ENCODE measurements at regions not wholly inside any gene's neighbourhood (a gene's known extent, or its start where the extent isn't known, plus 50 kb on each side); places are given as distances from the start of the nearest gene placed in this dataset.

- ATAC-seq = no peak
Measured at GRCh38 chr7:41063116-41063515, 639.8 kb downstream of the INHBA start.

- ATAC-seq = no peak
Measured at GRCh38 chr7:41060796-41061195, 642.1 kb downstream of the INHBA start.

GRCh38 chr7:41059796-41060195 lies 643.1 kb downstream of the INHBA start:
- no peak for ATAC-seq

- no peak for ATAC-seq
Measured at GRCh38 chr7:41058986-41059741, 643.7 kb downstream of the INHBA start.

GRCh38 chr7:41054960-41055661 lies 647.8 kb downstream of the INHBA start:
- no peak for ATAC-seq

- no peak for ATAC-seq
Measured at GRCh38 chr7:41053820-41054219, 649.1 kb downstream of the INHBA start.

GRCh38 chr7:41052736-41053135 lies 650.2 kb downstream of the INHBA start:
- ATAC-seq = no peak

GRCh38 chr7:41052201-41052600 lies 650.7 kb downstream of the INHBA start:
- ATAC-seq = no peak

GRCh38 chr7:41051535-41051934 lies 651.4 kb downstream of the INHBA start:
- ATAC-seq = no peak

- ATAC-seq = no peak
Measured at GRCh38 chr7:41051062-41051461, 651.8 kb downstream of the INHBA start.

GRCh38 chr7:41048771-41049170 lies 654.1 kb downstream of the INHBA start:
- no peak for ATAC-seq

GRCh38 chr7:41047789-41048191 lies 655.1 kb downstream of the INHBA start:
- no peak for ATAC-seq

- no peak for ATAC-seq
Measured at GRCh38 chr7:41047211-41047610, 655.7 kb downstream of the INHBA start.

GRCh38 chr7:41046776-41047175 lies 656.1 kb downstream of the INHBA start:
- ATAC-seq = no peak

- ATAC-seq = no peak
Measured at GRCh38 chr7:41046221-41046761, 656.6 kb downstream of the INHBA start.

- no peak for ATAC-seq
Measured at GRCh38 chr7:41045556-41046123, 657.2 kb downstream of the INHBA start.

GRCh38 chr7:41039981-41040380 lies 662.9 kb downstream of the INHBA start:
- ATAC-seq = no peak

- ATAC-seq = no peak
Measured at GRCh38 chr7:41039386-41039953, 663.4 kb downstream of the INHBA start.

GRCh38 chr7:41038211-41038610 lies 664.7 kb downstream of the INHBA start:
- no peak for ATAC-seq

- ATAC-seq = no peak
Measured at GRCh38 chr7:41037691-41038090, 665.2 kb downstream of the INHBA start.

GRCh38 chr7:41035794-41036193 lies 667.1 kb downstream of the INHBA start:
- no peak for ATAC-seq

GRCh38 chr7:41033500-41033899 lies 669.4 kb downstream of the INHBA start:
- no peak for ATAC-seq

GRCh38 chr7:41030673-41031072 lies 672.2 kb downstream of the INHBA start:
- no peak for ATAC-seq

Measured in activated CD4-positive, CD25-positive, alpha-beta regulatory T cell treated with anti-CD3 and anti-CD28 coated beads, Interleukin-2, amount 50 U/mL, for 24 hours (primary cell).